NCI-H748 (cell line): ENCODE measurements at regions not wholly inside any gene's neighbourhood (a gene's known extent, or its start where the extent isn't known, plus 50 kb on each side); places are given as distances from the start of the nearest gene placed in this dataset.

Experiments used
- DNase-seq: peaks from one replicate; lab custom pipeline; 2025; ENCODE audit not compliant: unreplicated experiment; lab: John Stamatoyannopoulos, UW

DNA sequence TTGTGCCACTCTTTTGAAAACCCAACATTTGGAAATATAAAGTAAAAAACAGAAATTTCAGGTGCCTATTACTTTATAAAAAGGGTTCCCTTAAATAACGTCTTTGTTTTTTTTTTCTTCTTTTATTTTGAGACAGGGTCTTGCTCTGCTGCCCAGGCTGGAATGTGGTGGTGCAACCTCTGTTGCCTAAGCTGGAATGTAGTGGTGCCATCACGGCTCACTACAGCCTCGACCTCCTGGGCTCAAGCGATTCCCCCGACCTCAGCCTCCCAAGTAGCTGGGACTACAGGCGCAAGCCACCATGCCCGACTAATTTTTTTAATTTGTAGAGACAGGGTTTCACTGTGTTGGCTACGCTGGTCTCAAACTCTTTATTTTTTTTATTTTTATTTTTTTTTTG lies 110.2 kb upstream of the HNRNPU start:
- no peak for DNase-seq

DNA sequence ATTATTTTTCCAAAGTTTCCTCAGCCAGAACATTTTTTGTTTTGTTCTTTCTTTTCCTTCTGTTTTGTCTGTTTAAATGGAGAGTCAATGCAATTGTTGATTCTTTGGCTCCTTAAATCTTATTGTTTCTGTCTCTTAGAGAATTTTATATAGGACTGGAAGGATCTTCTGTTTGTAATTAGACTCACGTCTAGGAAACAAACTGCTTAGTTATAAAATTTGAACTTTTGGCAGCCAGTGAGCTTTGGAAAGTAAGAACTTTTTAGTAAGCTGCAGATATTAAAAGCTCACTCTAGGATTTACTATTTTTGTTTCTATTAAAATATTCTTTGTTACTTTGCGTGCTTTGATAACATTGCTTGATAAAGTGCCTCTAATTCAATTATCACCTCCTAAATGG lies 109.8 kb upstream of the HNRNPU start:
- no peak for DNase-seq

DNA sequence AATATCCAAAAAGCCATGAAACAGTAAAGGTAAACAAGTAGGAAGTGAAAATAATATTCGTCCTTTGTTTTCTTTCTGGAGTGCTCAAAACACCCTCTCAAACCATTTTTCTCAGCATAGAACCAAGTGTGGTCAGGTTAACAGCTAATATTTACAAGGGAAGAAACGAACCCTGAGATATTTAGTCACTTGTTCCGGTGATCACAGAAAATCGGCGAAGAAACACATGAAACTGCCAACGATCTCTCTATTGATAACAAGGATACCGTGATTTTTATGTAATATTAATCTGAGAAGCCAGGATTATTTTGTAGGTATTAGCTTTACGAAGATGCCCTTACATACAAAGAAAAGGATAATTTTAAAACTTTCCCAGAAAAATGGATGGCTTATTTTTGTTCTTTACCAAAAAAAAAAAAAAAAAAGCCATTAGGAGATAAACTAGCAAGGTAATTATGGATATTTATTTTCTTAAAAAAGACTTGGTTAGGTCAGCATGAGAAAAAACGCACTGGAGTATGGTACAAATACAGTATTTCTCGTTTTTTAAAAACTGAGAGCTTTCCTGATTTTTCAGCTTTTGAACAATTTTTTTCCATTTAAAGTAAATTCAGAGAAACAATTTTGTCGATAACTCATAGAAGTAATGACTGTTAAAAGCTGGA lies 107.3 kb upstream of the HNRNPU start:
- DNase-seq, result no peak

DNA sequence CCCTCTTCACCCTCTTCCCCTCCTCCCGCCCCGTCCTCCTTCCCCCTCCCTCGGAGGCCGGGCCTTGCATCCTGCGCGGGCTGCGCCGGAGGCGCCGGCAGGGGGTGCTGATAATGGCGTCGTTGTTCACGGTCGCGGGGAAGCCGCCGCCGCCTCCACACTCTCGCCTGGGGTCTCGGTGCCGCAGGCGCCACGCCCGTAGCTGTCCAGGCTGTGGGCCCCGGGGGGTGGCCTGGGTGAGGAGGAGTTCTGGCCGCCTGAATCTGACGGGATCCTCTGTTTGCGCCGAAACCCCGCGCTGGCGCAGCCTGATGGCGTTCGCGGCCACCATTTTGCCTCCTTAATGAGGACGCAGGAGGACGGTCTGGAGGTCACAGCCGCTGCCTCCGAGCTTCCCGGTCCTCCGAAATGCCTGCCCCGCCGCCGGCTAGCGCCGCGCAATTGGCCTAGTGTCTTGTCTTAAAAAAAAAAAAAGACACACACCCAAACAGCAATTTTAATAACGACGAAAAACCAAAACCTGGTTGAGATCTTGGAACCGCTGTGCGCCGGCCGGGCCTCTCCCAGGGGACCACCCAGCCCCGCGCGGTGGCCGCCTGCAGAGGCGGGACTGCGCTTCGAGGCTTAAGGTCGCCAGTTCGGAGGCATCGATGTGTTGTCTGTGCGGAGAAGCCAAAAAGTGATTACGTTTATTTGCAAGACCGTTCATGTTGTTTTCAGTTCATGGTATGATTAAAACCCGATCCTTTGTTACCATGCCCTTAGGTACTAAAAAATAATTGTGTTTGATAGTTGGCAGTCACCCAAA lies 106.6 kb upstream of the HNRNPU start:
- DNase-seq, result peak; percentile 98

DNA sequence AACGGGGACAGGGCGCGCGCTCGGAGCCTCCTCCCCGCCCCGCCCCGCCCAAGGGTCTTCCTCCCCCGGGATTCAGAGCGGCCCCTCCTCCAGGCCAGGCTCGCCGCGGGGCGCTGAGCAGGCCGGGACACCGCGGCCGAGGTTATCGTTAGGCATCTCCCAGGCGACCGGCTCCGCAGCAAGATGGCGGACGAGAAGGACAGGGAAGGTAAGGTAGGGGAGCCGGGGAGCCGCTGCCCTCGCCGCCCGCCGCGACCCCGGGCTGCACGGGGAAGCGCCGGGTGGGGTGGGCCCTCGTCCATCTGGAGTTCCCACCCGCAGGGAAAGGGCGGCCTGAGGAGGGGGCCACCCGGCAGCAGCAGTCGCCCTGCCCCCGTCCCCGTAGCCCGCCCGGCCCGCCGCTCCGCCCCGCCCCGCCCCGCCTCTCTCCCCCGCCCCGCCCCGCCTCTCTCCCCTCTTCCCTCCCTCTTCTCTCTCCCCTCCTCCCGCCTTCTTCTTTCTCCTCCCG lies 105.9 kb upstream of the HNRNPU start:
- DNase-seq, result peak; percentile 89

DNA sequence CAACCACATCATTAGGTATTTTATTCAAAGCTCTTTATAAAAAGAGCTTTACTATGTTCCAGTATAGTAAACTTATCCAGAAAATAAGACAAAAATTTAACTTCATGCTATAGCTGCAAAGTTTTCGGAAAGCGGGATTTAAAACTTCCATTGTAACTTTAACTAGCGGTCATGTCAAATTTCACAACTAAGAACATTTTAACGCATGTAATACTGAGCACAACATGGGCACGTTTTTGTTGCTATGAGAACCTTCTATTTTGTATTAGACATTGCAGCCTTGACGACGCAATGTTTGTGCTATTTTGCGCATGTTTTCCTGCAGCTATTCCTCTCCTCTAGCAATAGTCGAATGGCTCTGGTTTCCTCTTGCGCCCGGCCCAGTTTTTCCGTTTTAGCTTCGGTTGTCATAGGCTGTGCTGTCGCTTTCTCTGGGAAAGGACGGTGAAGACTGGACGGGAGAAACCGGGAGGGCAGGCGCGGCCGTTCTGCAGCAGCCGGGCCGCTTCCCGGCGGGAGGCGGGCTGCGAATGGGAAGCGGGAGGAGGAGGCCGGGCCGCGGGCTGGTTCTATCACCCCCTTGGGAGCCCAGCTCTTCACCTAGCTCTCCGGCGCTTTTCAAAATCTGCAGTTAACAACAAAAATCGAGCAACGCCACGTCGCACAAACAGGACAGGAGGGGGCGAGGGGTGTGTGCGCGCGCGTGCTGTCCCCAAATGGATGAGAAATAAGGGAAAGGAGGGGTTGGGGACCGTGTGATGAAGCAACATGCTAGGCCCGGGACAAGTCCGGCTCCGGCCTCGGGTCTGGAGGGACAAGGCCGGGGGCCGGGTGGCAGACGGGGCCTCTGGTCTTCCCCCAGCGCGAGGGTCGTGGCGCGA lies 105.3 kb upstream of the HNRNPU start:
- DNase-seq, result peak; percentile 83

DNA sequence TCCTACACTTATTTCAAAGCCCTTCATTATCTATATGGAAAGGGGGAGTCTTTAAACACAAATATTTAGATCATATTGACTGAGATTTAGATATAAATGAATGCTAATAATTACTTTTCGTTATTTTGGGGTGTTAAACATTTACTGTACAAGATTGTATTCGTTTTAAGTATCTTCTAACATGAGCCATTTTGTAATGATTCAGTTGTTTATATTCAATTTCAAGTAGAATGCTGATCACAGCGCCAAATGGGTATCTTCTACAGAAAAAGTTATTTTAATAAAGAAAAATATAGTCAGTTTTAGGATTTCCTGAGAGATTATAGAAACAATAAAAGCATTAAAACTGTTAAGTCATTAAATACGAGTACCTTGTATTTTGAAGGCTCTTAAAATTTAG lies 104.5 kb upstream of the HNRNPU start:
- DNase-seq, result no peak

DNA sequence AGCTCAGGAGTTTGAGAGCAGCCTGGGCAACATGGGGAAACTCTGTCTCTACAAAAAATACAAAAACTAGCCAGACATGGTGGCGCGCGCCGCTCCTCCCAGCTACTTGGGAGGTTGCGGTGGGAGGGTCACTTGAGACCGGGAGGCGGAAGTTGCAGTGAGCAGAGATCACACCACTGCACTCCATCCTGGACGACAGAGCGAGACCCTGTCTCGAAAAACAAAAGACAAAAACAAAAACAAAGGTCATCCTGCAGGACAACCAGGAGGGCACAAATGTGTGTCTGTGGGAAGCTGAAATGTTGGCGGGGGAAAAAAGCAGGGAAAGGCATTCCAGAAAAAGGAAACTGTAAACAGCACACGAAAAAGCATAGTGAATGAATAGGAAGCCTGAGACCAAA lies 104.1 kb upstream of the HNRNPU start:
- no peak for DNase-seq

DNA sequence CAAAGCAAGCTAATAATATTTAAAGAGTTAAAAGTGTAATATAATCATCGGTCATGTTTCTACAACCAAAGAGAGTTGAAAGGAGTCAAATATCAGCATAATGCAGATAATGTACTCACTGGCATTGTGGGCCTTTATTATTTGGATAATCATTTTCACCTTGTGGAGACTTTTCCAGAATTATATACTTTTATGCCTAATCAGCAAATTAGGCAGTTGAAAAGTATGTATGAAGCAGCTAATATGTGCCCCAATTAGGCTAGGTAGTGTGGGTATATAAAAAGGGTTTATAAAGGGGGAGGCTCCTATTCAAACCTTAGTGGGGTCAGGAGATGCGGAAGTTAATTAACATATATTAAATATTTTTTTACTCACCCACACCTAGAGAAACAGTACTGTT lies 102.8 kb upstream of the HNRNPU start:
- DNase-seq, result no peak

DNA sequence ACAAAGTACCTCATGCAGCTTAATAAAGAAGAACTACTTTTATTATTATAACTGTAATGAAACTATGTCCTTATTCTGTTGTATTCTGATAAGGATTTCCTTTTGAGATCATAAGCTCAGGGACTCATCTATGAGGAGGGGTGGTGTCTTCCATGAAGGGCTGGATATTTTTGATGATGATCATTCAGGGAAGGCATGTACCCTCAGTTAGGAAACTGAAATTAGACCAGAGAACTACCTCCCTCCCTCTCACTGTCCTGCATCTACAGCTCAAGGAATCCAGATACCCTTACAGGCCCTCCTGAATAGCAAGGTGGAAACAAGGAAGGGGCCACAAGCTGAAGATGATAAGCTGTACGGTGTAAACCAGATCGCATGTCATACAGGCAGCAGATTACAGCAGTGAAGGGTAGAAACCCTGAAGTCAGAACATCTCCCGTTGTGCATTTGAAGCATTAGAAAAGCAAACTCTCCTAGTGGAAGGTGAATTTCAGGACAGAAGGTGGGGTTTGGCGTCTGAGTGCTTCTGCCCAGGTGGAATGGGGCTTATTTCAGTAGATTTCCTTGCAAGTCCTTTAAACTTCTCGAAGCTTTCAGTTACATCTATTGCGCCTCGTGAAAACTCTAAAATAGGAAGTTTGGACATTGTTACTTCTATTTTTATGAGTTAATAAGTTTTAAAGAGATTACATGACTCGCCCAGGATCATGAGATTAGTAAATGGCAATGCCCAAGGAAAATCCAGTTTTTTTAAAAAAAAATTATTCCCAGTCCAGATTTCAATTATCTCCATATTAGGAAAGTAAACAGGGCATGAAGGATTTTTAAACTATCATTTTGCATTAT lies 101.1 kb upstream of the HNRNPU start:
- no peak for DNase-seq

DNA sequence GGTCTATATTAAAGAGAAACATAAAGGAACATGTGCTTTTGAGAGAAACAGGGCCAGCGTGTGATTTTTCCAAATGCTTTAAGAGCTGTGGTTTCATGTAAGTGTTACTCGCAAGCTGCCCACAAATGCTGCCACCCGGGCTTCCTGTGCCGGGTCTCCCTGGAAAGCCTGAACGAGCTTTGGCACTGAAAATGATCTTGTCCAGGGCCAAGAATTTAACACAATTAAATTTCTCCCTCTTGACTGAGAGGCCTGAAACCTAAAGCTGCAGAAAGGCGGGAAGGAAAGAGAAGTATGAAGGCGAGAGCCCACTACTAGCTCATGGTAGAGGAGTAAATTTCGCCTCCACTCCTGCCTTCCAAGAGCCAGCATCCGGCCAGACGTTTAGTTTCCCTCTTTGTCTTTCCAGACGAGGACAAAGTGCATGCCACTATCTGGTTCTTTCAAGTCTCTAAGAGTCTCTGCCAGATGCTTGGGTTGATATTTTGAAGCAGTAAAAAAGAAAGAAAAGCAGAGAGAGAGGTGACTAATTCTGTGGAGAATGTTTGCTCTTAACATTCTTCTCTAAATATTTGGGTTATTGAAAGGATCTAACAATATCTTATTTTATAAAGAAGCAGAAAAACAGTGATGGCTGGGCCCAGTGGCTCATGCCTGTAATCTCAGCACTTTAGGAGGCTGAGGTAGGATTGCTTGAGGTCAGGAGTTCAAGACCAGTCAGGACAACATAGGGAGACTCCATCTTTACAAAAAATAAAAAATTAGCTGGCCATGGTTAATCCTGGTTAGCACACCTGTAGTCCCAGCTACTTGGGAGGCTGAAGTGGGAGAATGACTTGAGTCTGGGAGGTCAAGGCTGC lies 100.0 kb upstream of the HNRNPU start:
- no peak for DNase-seq

DNA sequence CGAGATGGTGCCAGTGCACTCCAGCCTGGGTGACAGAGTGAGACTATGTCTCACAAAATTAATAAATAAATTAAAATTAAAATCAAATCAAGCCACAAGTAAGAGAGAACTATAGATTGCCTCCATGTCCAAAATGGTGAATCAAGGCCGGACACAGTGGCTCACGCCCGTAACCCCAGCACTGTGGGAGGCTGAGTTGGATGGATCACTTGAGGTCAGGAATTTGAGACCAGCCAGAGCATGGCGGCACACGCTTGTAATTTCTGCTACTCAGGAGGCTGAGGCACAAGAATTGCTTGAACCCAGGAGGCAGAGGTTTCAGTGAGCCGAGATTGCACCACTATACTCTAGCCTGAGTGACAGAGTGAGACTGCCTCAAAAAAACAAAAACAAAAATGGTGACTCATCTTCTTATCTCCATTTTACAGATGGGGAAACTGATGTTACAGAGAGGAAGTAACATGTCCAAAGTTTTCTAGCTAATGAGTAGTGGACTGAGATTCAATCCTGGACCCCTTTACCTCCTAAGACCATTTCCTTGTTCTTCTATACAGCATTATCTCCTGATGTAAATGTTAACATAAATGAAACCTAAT lies 99.0 kb upstream of the HNRNPU start:
- no peak for DNase-seq

DNA sequence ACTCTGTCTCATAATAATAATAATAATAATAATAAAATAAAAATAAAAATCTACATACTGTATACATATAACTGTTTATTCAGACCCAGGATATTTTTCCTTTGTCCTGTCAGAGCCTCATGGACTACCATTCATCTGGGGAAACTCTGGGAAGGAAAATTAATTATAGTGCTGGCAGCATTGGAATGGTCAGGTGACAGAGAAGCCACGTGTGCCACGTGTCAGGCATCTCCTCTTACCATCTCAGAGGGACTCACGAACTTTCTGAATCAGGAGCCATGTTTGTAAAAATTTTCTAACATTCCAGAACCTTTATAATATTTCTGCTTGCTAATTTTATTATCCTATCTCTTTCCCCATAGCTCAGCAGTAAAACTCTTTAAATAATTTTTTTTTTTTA lies 97.8 kb upstream of the HNRNPU start:
- peak; percentile 5 for DNase-seq

DNA sequence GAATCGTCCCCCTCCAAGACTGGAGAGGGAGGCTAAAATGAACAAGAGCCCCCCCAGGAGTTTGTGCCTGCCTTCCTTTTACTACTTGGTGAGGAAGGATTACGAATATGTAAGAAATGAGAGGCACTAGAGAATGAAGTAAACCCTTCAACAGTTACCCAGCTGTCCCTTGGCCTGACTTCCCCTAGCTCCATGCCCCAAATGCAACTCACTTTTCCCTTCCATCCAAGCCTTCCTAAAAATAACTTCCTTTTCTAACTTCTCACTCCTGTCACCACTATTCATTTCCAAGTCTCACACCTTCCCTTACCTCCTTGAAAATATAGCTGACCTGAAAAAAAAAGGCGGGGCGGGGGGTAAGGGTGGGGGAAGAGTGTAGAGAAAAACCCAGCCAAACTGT lies 96.6 kb upstream of the HNRNPU start:
- DNase-seq, result no peak

DNA sequence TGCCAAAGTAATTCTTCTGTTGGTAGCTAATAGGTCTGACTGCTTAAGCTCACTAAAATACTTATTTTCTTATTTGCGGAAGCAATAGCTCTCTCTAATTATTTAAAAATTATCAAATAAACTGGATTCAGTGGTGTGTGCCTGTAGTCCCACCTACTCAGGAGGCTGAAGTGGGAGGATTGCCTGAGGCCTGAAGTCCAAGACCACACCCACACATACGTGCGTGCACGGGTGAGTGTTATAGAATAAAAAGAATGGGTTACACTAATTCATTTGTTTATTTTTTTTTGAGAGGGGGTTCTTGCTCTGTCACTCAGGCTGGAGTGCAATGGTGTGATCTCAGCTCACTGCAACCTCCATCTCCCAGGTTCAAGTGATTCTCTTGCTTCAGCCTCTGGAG lies 94.2 kb upstream of the HNRNPU start:
- DNase-seq, result no peak

DNA sequence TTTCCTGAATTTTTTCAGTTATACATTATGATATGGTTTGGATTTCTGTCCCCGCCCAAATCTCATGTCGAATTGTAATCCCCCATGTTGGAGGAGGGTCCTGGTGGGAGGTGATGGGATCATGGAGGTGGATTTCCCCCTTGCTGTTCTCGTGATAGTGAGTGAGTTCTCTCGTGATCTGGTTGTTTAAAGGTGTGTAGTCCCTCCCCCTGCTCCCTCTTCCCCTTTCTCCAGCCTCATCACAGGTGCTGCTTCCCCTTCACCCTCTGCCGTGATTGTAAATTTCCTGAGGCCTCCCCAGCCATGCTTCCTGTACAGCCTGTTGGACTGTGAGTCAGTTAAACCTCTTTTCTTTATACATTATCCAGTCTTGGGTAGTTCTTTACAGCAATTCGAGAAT lies 93.2 kb upstream of the HNRNPU start:
- DNase-seq, result no peak

DNA sequence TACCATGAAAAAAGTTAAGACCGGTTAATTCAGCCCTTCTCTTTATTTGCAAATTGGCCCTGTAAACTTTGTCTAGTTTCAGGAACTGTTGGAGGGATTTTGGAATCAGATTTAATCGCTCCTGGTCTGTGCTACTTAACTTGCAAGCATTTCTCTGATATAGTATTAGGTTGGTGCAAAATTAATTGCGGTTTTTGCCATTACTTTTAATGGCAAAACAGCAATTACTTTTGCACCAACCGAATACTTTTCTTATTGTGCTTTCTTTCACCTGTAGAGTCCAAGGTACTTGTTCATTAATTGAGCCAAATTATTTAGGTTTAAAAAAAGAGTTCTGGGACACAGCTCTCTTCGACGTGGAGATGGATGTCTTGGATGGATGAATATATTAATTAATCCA lies 92.8 kb upstream of the HNRNPU start:
- no peak for DNase-seq

DNA sequence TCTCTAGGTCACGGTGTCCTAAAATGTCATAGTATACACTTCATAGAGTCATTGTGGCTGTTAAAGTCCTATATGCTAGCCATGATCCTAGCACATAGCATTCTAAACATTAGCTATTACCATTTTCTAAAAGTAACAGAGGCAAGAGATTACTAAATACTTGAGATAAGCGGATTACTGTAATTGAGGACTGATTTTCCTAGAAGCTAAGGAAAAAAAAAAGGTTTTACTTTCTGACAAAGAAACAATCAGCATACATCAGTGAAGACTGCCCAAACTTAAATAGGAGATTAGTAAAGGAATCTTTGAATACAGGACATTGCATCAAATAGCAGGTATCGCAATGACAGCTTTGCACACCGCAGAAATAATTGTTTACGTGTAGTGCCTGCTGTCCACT lies 91.3 kb upstream of the HNRNPU start:
- no peak for DNase-seq

DNA sequence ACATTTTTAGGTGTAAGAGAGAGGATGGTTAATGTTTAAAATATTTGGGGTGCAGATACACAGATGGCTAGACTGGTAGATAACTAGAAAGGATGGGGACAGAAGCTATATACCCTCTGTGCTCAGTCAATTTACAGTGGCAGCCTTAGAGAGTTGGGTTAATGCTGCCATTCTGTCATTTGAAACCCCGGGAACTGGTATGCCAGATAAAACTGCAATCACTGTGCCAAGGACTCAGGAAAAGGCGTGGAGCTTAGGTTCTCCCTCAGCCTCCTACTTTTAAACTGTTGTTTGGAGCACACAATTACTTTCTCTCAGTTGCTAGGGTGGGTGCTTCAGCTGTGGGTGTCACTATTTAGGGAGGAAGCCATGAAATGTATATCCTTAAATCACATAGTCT lies 90.0 kb upstream of the HNRNPU start:
- DNase-seq, result no peak
